ENCODE measurements at regions not wholly inside any gene's neighbourhood (a gene's known extent, or its start where the extent isn't known, plus 50 kb on each side); places are given as distances from the start of the nearest gene placed in this dataset. TPM values are rescaled to one million over a fixed set of nuclear protein-coding genes. Genes with fewer than 3 reads are reported as not detected.

GRCh38 chr4:170139764-170140163 lies 50.0 kb upstream of the AADAT start:
- H3K4me3 ChIP-seq (ENCODE audit: low read length): no peak overlapping the region
- intact Hi-C loops (cut with micrococcal nuclease): loop anchor here (5.0 kb wide), 1 partner anchor 118 kb away; no protein-coding TSS in a partner anchor
- no peak overlapping the region for H3K27ac ChIP-seq (ENCODE audit: low read length)
- no TSS peak for BruUV-seq (replicated peaks)
- H3F3A ChIP-seq (ENCODE audit: low read length, unreplicated experiment): no peaks in the 10 kb centered on the region
- H3K27me3 ChIP-seq (ENCODE audit: low read length): no peaks in the 10 kb centered on the region
- H3K9ac ChIP-seq (ENCODE audit: low read length): no peak overlapping the region
- H3K9me2 ChIP-seq (replicated peaks; ENCODE audit: low read length): no peaks in the 10 kb centered on the region
- peak; percentile 56 for DNase-seq
- no peak overlapping the region for H2AFZ ChIP-seq (ENCODE audit: low read length)
- no peaks in the 10 kb centered on the region for H3K9me3 ChIP-seq (ENCODE audit: low read length)
- TF ChIP-seq CTCF (conservative IDR thresholded peaks at IDR 0.05; ENCODE audit: low read depth, low read length) (no peak), EZH2 (IDR thresholded peaks at IDR 0.05; ENCODE audit: low read length, unreplicated experiment) (no peak), EZH2phosphoT487 (IDR thresholded peaks at IDR 0.05; ENCODE audit: borderline replicate concordance, low read length) (no peak)
- ATAC-seq: no peak
- no peaks in the 10 kb centered on the region for H3K36me3 ChIP-seq (ENCODE audit: low read depth, low read length)
- H3K4me1 ChIP-seq (ENCODE audit: insufficient read depth, low read length): peaks cover 4% of the 10 kb centered on the region; the same call in 1 of the 2 replicates
- CTCF ChIA-PET: no interaction called here
- H3K79me2 ChIP-seq (ENCODE audit: low read length): no peaks in the 10 kb centered on the region
- POLR2A ChIA-PET (ENCODE audit: unreplicated experiment): no interaction called here
- no peak overlapping the region for H3K4me2 ChIP-seq (ENCODE audit: low read length)
- H4K20me1 ChIP-seq (ENCODE audit: low read length): no peaks in the 10 kb centered on the region

Small RNA genes in the stretch of these regions (microRNA-seq; reads per million reads assigned to microRNA genes)
- not detected for gene MIR6082 (ENCODE audit: unreplicated experiment)
